Osteoblast (primary cell): ENCODE measurements at regions not wholly inside any gene's neighbourhood (a gene's known extent, or its start where the extent isn't known, plus 50 kb on each side); places are given as distances from the start of the nearest gene placed in this dataset.

Experiments used
- DNase-seq: peaks from one replicate; pipeline ENCODE4 v3.0.0; 2011; ENCODE audit warnings: low spot score, mixed read lengths; ENCODE audit not compliant: insufficient read length; ENCODE audit errors: missing footprints
- H2AFZ ChIP-seq: 2 replicates; pipeline ENCODE4 v1.6.0; 2011; ENCODE audit warnings: mild to moderate bottlenecking, low read length
- H3K27ac ChIP-seq: 2 replicates; pipeline ENCODE4 v1.5.1; 2011; ENCODE audit warnings: mild to moderate bottlenecking, low read depth, low read length, moderate library complexity
- H3K27me3 ChIP-seq: 2 replicates; pipeline ENCODE4 v1.6.0; 2012; ENCODE audit warnings: mild to moderate bottlenecking, control low read depth, inconsistent platforms, low read length, moderate library complexity; ENCODE audit not compliant: insufficient read depth
- H3K36me3 ChIP-seq: 2 replicates; pipeline ENCODE4 v1.5.1; 2011; ENCODE audit warnings: mild to moderate bottlenecking, low read length, control low read depth, moderate library complexity; ENCODE audit not compliant: insufficient read depth
- H3K4me1 ChIP-seq: 2 replicates; pipeline ENCODE4 v1.5.1; 2011; ENCODE audit warnings: mild to moderate bottlenecking, low read length, control low read depth, moderate library complexity; ENCODE audit not compliant: insufficient read depth
- H3K4me2 ChIP-seq: 2 replicates; pipeline ENCODE4 v1.6.0; 2011; ENCODE audit warnings: mild to moderate bottlenecking, low read length; ENCODE audit not compliant: insufficient read depth
- H3K4me3 ChIP-seq: fragments of 200-600 bp; sonication (generic); 3 replicates; pipeline ENCODE4 v1.5.1; 2012; ENCODE audit warnings: mild to moderate bottlenecking, low read length, inconsistent platforms; ENCODE audit not compliant: insufficient read depth
- H3K79me2 ChIP-seq: 2 replicates; pipeline ENCODE4 v1.6.0; 2012; ENCODE audit warnings: mild to moderate bottlenecking, low read length, control low read depth, inconsistent platforms; ENCODE audit not compliant: insufficient read depth
- H3K9me3 ChIP-seq: 2 replicates; pipeline ENCODE4 v1.5.1; 2011; ENCODE audit warnings: low read depth, low read length, control low read depth
- H4K20me1 ChIP-seq: 2 replicates; pipeline ENCODE4 v1.6.0; 2012; ENCODE audit warnings: mild to moderate bottlenecking, low read length, control low read depth; ENCODE audit not compliant: insufficient read depth
- CTCF ChIP-seq: IDR thresholded peaks from 2 replicates; pipeline ENCODE4 v1.5.1; 2011; ENCODE audit warnings: mild to moderate bottlenecking, low read depth, low read length, moderate library complexity; ENCODE audit errors: extremely low read depth

DNA sequence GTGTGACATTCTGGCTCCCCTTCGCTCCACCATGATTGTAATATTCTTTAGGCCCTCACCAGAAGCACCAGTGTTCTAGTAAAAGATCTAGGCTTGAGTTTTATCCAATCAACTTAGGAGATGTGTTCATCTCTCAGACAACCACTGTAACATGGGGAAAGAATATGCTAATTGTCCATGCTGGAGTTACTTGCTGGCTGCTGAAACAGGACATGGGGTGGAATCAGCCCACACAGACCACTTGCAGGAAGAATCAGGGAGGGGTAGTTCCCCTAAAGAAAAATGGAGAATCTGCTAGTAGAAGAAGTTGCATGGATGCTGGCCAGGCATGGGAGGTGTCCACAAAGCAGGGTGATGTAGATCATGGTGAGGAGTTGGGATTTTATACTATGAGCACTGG lies 86.2 kb downstream of the FEM1C start:
- H3K4me2 ChIP-seq = no peak overlapping the region
- DNase-seq = no peak
- no peaks in the 10 kb centered on the region for H3K36me3 ChIP-seq
- H4K20me1 ChIP-seq = no peaks in the 10 kb centered on the region
- no peaks in the 10 kb centered on the region for H3K9me3 ChIP-seq
- no peaks in the 10 kb centered on the region for H3K79me2 ChIP-seq
- H3K27me3 ChIP-seq = no peaks in the 10 kb centered on the region
- TF ChIP-seq CTCF = no peak
- H3K4me1 ChIP-seq = peaks cover 54% of the 10 kb centered on the region
- H2AFZ ChIP-seq = peak overlapping the region; percentile 8
- no peak overlapping the region for H3K27ac ChIP-seq
- H3K4me3 ChIP-seq = no peak overlapping the region

- no peak overlapping the region for H3K4me2 ChIP-seq
- no peak overlapping the region for H3K4me3 ChIP-seq
- H3K79me2 ChIP-seq = no peaks in the 10 kb centered on the region
- no peaks in the 10 kb centered on the region for H3K9me3 ChIP-seq
- H3K27me3 ChIP-seq = no peaks in the 10 kb centered on the region
- no peak for DNase-seq
- no peak overlapping the region for H3K27ac ChIP-seq
- peaks cover 59% of the 10 kb centered on the region for H3K4me1 ChIP-seq
- no peak for TF ChIP-seq CTCF
- no peaks in the 10 kb centered on the region for H4K20me1 ChIP-seq
- H3K36me3 ChIP-seq = no peaks in the 10 kb centered on the region
- peak overlapping the region; percentile 8 for H2AFZ ChIP-seq
These were observed 86.6 kb downstream of the FEM1C start for GRCh38 chr5:115458003-115458409.

DNA sequence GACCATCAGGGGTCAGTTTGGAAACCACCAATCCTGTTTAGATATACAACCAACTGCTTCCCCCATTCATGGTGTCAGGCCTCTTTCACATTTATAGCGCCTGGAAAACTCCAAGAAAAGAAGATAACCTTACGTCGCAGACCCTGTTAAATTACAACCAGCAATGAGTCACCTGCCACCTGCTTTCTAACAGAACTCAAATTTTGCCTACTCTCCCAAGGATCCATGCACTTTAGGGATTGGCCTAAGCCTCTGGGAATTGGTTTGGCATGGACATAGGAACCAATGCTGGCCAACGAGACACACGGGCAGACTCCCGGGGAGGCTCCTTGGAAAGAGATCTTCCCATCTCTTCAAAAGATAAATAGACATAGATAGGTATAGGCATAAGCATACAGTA lies 87.0 kb downstream of the FEM1C start:
- Histone ChIP-seq H3K4me1 (peaks cover 63% of the 10 kb centered on the region), H2AFZ (no peak overlapping the region), H3K27ac (no peak overlapping the region), H3K4me2 (no peak overlapping the region), H4K20me1 (no peaks in the 10 kb centered on the region), H3K79me2 (no peaks in the 10 kb centered on the region), H3K27me3 (no peaks in the 10 kb centered on the region), H3K9me3 (no peaks in the 10 kb centered on the region), H3K36me3 (no peaks in the 10 kb centered on the region), H3K4me3 (no peak overlapping the region)
- no peak for DNase-seq
- no peak for TF ChIP-seq CTCF

- no peak for DNase-seq
- Histone ChIP-seq H3K36me3 (no peaks in the 10 kb centered on the region), H3K4me2 (no peak overlapping the region), H3K4me3 (no peak overlapping the region), H3K9me3 (no peaks in the 10 kb centered on the region), H4K20me1 (no peaks in the 10 kb centered on the region), H2AFZ (no peak overlapping the region), H3K4me1 (peaks cover 66% of the 10 kb centered on the region), H3K27ac (no peak overlapping the region), H3K27me3 (no peaks in the 10 kb centered on the region), H3K79me2 (no peaks in the 10 kb centered on the region)
- no peak for TF ChIP-seq CTCF
These were observed 88.0 kb downstream of the FEM1C start for GRCh38 chr5:115456539-115457040.
